H1 (cell line): ENCODE measurements at regions not wholly inside any gene's neighbourhood (a gene's known extent, or its start where the extent isn't known, plus 50 kb on each side); places are given as distances from the start of the nearest gene placed in this dataset.

ENCODE experiments used
- CTCF ChIA-PET: fragments of 300-600 bp; sonication (Branson Sonifier 250); formaldehyde crosslinking; loops from one replicate; lab custom pipeline; 2021; ENCODE audit not compliant: partially characterized antibody; lab: Charles Lee
- POLR2A ChIA-PET: fragments of 300-600 bp; sonication (Branson Sonifier 250); formaldehyde crosslinking; loops from one replicate; lab custom pipeline; 2021; ENCODE audit warnings: inconsistent platforms; ENCODE audit not compliant: partially characterized antibody; lab: Charles Lee
- DNase-seq, 2 experiments: peaks; one replicate each; pipeline versions ENCODE4 v3.0.0 to v3.0.0-alpha.2; 2010 to 2022; ENCODE audit warnings: low spot score in 2 of 2, low read depth in 1 of 2, mixed read lengths in 1 of 2
- FAIRE-seq: peaks from 2 replicates; lab custom pipeline; 2011; peaks lifted over from hg19 to GRCh38; lab: Jason Lieb, UNC
- H2AFZ ChIP-seq: 2 replicates; pipeline ENCODE4 v1.8.1; 2012; ENCODE audit warnings: low read length, inconsistent platforms
- H2AK5ac ChIP-seq: 2 replicates; pipeline ENCODE4 v1.6.1; 2013; ENCODE audit warnings: low read depth, low read length
- H2BK120ac ChIP-seq: replicated peaks from 2 replicates; pipeline ENCODE3; 2013; ENCODE audit warnings: low read depth, low read length, inconsistent platforms
- H2BK12ac ChIP-seq: 2 replicates; pipeline ENCODE4 v1.6.1; 2013; ENCODE audit warnings: low read depth, low read length
- H2BK15ac ChIP-seq: 2 replicates; pipeline ENCODE4 v1.6.1; 2013; ENCODE audit warnings: low read length
- H2BK20ac ChIP-seq: 2 replicates; pipeline ENCODE4 v1.6.1; 2013; ENCODE audit warnings: low read length
- H2BK5ac ChIP-seq: 2 replicates; pipeline ENCODE4 v1.6.1; 2013; ENCODE audit warnings: low read depth, low read length
- H3K14ac ChIP-seq: 2 replicates; pipeline ENCODE4 v1.6.1; 2013; ENCODE audit warnings: inconsistent platforms; ENCODE audit not compliant: insufficient read length
- H3K18ac ChIP-seq: 2 replicates; pipeline ENCODE4 v1.6.1; 2013; ENCODE audit warnings: low read length; ENCODE audit errors: extremely low read depth
- H3K23ac ChIP-seq: 2 replicates; pipeline ENCODE4 v1.6.1; 2013; ENCODE audit warnings: inconsistent platforms; ENCODE audit not compliant: insufficient read length
- H3K23me2 ChIP-seq: 2 replicates; pipeline ENCODE4 v1.6.1; 2013; ENCODE audit warnings: low read depth, low read length
- H3K27ac ChIP-seq: 2 replicates; pipeline ENCODE4 v1.6.1; 2011; ENCODE audit warnings: low read depth, low read length, inconsistent platforms
- H3K27me3 ChIP-seq, 4 experiments: replicated peaks in 1 of 4; 1 replicate in 1 of 4; 2 replicates in 3 of 4; pipeline versions ENCODE4 v1.6.1 to v1.8.1; 2011 to 2013; ENCODE audit warnings: low read length in 3 of 4, mild to moderate bottlenecking in 3 of 4, inconsistent platforms in 2 of 4, mixed read lengths in 2 of 4, moderate library complexity in 1 of 4; ENCODE audit not compliant: control insufficient read depth in 3 of 4, insufficient read depth in 3 of 4; ENCODE audit errors: extremely low read depth in 1 of 4
- H3K36me3 ChIP-seq, 4 experiments: 2 replicates each; pipeline versions ENCODE4 v1.6.1 to v1.8.1; 2011 to 2013; ENCODE audit warnings: mild to moderate bottlenecking in 4 of 4, low read length in 3 of 4, moderate library complexity in 2 of 4, control low read depth in 1 of 4, inconsistent platforms in 1 of 4; ENCODE audit not compliant: insufficient read depth in 4 of 4, control insufficient read depth in 2 of 4
- H3K4ac ChIP-seq: replicated peaks from 2 replicates; pipeline ENCODE3; 2013; ENCODE audit warnings: low read length, low read depth, mixed read lengths, inconsistent platforms; ENCODE audit not compliant: insufficient read length
- H3K4me1 ChIP-seq, 4 experiments: replicated peaks in 1 of 4; 1 replicate in 1 of 4; 2 replicates in 3 of 4; pipeline versions ENCODE4 v1.6.1 to v1.8.1; 2011 to 2013; ENCODE audit warnings: low read length in 3 of 4, inconsistent platforms in 2 of 4, mixed read lengths in 1 of 4; ENCODE audit not compliant: insufficient read depth in 4 of 4, control insufficient read depth in 3 of 4
- H3K4me2 ChIP-seq, 2 experiments: 2 replicates each; pipeline versions ENCODE4 v1.6.1 to v1.8.1; 2011 to 2013; ENCODE audit warnings: low read depth in 2 of 2, low read length in 2 of 2, control low read depth in 1 of 2, inconsistent platforms in 1 of 2, mild to moderate bottlenecking in 1 of 2; ENCODE audit not compliant: insufficient read depth in 1 of 2
- H3K4me3 ChIP-seq, 4 experiments: fragments of 200-600, 300-600 bp in 1 of 4; sonication (generic), shearing (Covaris generic), sonication (Bioruptor Twin) in 1 of 4; 2 replicates each; pipeline versions ENCODE4 v1.5.1 to v1.8.1; 2011 to 2016; ENCODE audit warnings: low read length in 4 of 4, low read depth in 3 of 4, control low read depth in 2 of 4, inconsistent platforms in 2 of 4, mild to moderate bottlenecking in 2 of 4, mixed read lengths in 1 of 4, moderate library complexity in 1 of 4; ENCODE audit not compliant: insufficient read depth in 2 of 4; ENCODE audit errors: extremely low read depth in 1 of 4
- H3K56ac ChIP-seq: replicated peaks from 2 replicates; pipeline ENCODE3; 2013; ENCODE audit warnings: low read depth, mild to moderate bottlenecking, mixed read lengths, low read length, inconsistent platforms; ENCODE audit not compliant: insufficient read length
- H3K79me1 ChIP-seq: 2 replicates; pipeline ENCODE4 v1.6.1; 2013; ENCODE audit warnings: low read depth, low read length, control low read depth
- H3K79me2 ChIP-seq, 2 experiments: 2 replicates each; pipeline versions ENCODE4 v1.6.1 to v1.8.1; 2012 to 2013; ENCODE audit warnings: low read length in 2 of 2, mild to moderate bottlenecking in 2 of 2, inconsistent platforms in 1 of 2; ENCODE audit not compliant: insufficient read depth in 2 of 2, control insufficient read depth in 1 of 2
- H3K9ac ChIP-seq, 4 experiments: replicated peaks in 1 of 4; 1 replicate in 1 of 4; 2 replicates in 3 of 4; pipeline versions ENCODE4 v1.6.1 to v1.8.1; 2011 to 2013; ENCODE audit warnings: low read depth in 3 of 4, low read length in 3 of 4, control low read depth in 2 of 4, mild to moderate bottlenecking in 2 of 4, moderate library complexity in 2 of 4, inconsistent platforms in 1 of 4; ENCODE audit errors: extremely low read depth in 1 of 4
- H3K9me3 ChIP-seq, 2 experiments: 2 replicates each; pipeline versions ENCODE4 v1.6.1 to v1.8.1; 2012 to 2013; ENCODE audit warnings: mild to moderate bottlenecking in 2 of 2, moderate library complexity in 2 of 2, control low read depth in 1 of 2, inconsistent platforms in 1 of 2, low read depth in 1 of 2, low read length in 1 of 2, mixed read lengths in 1 of 2; ENCODE audit not compliant: insufficient read depth in 2 of 2
- H4K20me1 ChIP-seq, 2 experiments: replicated peaks in 1 of 2; 2 replicates each; pipeline versions ENCODE3 to v1.8.1; 2011 to 2013; ENCODE audit warnings: inconsistent platforms in 2 of 2, low read length in 2 of 2, mild to moderate bottlenecking in 1 of 2; ENCODE audit not compliant: insufficient read depth in 2 of 2, control insufficient read depth in 1 of 2
- H4K5ac ChIP-seq: 2 replicates; pipeline ENCODE4 v1.6.1; 2013; ENCODE audit warnings: low read length, low read depth, mixed read lengths, inconsistent platforms; ENCODE audit not compliant: insufficient read length
- H4K8ac ChIP-seq: 2 replicates; pipeline ENCODE4 v1.8.0; 2013; ENCODE audit warnings: mild to moderate bottlenecking, moderate library complexity, low read length, inconsistent platforms; ENCODE audit not compliant: insufficient read depth; ENCODE audit errors: extremely low read depth
- H4K91ac ChIP-seq: replicated peaks from 2 replicates; pipeline ENCODE3; 2013; ENCODE audit warnings: low read length, mixed read lengths, inconsistent platforms; ENCODE audit not compliant: insufficient read length
- ATF2 ChIP-seq: IDR thresholded peaks from 2 replicates; pipeline ENCODE4 v1.6.1; 2012; ENCODE audit warnings: low read length, inconsistent platforms
- BRCA1 ChIP-seq: IDR thresholded peaks from 2 replicates; pipeline ENCODE4 v1.6.1; 2012; ENCODE audit warnings: low read depth, low read length, improper control_type of control experiment
- CBX8 ChIP-seq: fragments of 300-800, 300-1000 bp; sonication (generic); IDR thresholded peaks from 2 replicates; pipeline ENCODE4 v1.7.1; 2016; ENCODE audit warnings: low read depth, low read length, borderline replicate concordance
- CHD1 ChIP-seq: IDR thresholded peaks from 2 replicates; pipeline ENCODE4 v1.6.1; 2012; ENCODE audit warnings: low read depth, low read length, improper control_type of control experiment
- CHD2 ChIP-seq: IDR thresholded peaks from 2 replicates; pipeline ENCODE4 v1.6.1; 2012; ENCODE audit warnings: low read length, improper control_type of control experiment
- CREB1 ChIP-seq: IDR thresholded peaks from 2 replicates; pipeline ENCODE4 v1.6.1; 2012; ENCODE audit warnings: inconsistent platforms
- E2F6 ChIP-seq: IDR thresholded peaks from 2 replicates; pipeline ENCODE4 v1.6.1; 2012; ENCODE audit warnings: inconsistent platforms
- JUN ChIP-seq: IDR thresholded peaks from 2 replicates; pipeline ENCODE4 v1.6.1; 2011; ENCODE audit warnings: low read depth, mild to moderate bottlenecking, improper control_type of control experiment, low read length
- JUND ChIP-seq: IDR thresholded peaks from 2 replicates; pipeline ENCODE4 v1.6.1; 2011; ENCODE audit warnings: mild to moderate bottlenecking, improper control_type of control experiment, low read length
- RFX5 ChIP-seq: IDR thresholded peaks from 2 replicates; pipeline ENCODE4 v1.6.1; 2011; ENCODE audit warnings: low read depth, low read length, improper control_type of control experiment, borderline replicate concordance
- RNF2 ChIP-seq: fragments of 200-900, 300-1000 bp; sonication (generic); IDR thresholded peaks from 2 replicates; pipeline ENCODE4 v1.7.1; 2016; ENCODE audit warnings: borderline replicate concordance, low read depth, mild to moderate bottlenecking, antibody characterized with exemption, low read length; ENCODE audit not compliant: poor library complexity, severe bottlenecking; ENCODE audit errors: missing control alignments
- SIRT6 ChIP-seq: IDR thresholded peaks from one replicate; pipeline ENCODE4 v1.7.1; 2012; ENCODE audit warnings: low read length, inconsistent platforms
- SP2 ChIP-seq: IDR thresholded peaks from 2 replicates; pipeline ENCODE4 v1.6.1; 2012; ENCODE audit warnings: mild to moderate bottlenecking, low read length, inconsistent platforms
- TCF12 ChIP-seq: IDR thresholded peaks from 2 replicates; pipeline ENCODE4 v1.6.1; 2011; ENCODE audit warnings: low read depth, mild to moderate bottlenecking, low read length
- WGBS, 2 experiments: shearing (Covaris generic) in 1 of 2; methylation state at CpG; one replicate each; pipeline versions ENCODE4 v1.1.6 to v1.1.7; 2013 to 2015; ENCODE audit warnings: low lambda C conversion rate in 2 of 2, mixed read lengths in 2 of 2, inconsistent platforms in 1 of 2, low coverage in 1 of 2, missing lambda C conversion rate in 1 of 2; ENCODE audit not compliant: insufficient replicate concordance in 2 of 2, insufficient coverage in 1 of 2, insufficient read length in 1 of 2; ENCODE audit errors: extremely low coverage in 1 of 2, missing lambda C conversion rate in 1 of 2; 5-methylcytosine and 5-hydroxymethylcytosine counted together

- Histone ChIP-seq H4K8ac (no peak overlapping the region), H4K5ac (no peak overlapping the region), H2BK120ac (no peak overlapping the region), H4K20me1 (no peaks in the 10 kb centered on the region), H4K91ac (no peak overlapping the region), H3K4me1 (no peaks in the 10 kb centered on the region), H2AK5ac (no peak overlapping the region), H3K9me3 (peaks cover 16 to 17% of the 10 kb centered on the region in 2 experiments), H3K56ac (no peak overlapping the region), H3K23me2 (no peaks in the 10 kb centered on the region), H2BK20ac (no peak overlapping the region), H2BK12ac (no peak overlapping the region), H3K79me2 (no peaks in the 10 kb centered on the region), H3K4me3 (no peak overlapping the region), H3K4ac (no peak overlapping the region), H2AFZ (no peak overlapping the region), H3K27ac (no peak overlapping the region), H3K9ac (no peak overlapping the region), H2BK15ac (no peak overlapping the region), H3K27me3 (peaks cover 0 to 4% (median 1%) of the 10 kb centered on the region in 4 experiments; a peak in 2 of 7 replicates), H3K36me3 (no peaks in the 10 kb centered on the region), H3K14ac (no peak overlapping the region), H3K23ac (no peak overlapping the region), H2BK5ac (no peak overlapping the region), H3K4me2 (no peak overlapping the region), H3K18ac (no peak overlapping the region), H3K79me1 (no peaks in the 10 kb centered on the region)
- FAIRE-seq: no peak
- ChIA-PET POLR2A (no interaction called here), CTCF (no interaction called here)
- 91% methylated on average over 5 of the region's 5 CpGs; no CpG with 5 or more reads in 1 of the 2 experiments for WGBS, 2 experiments
- DNase-seq: no peak
- TF ChIP-seq CHD1 (no peak), CBX8 (no peak), CREB1 (no peak), JUND (no peak), JUN (no peak), SIRT6 (no peak), BRCA1 (no peak), RNF2 (no peak), TCF12 (no peak), E2F6 (no peak), CHD2 (no peak), SP2 (no peak), RFX5 (no peak), ATF2 (no peak)
Observed at GRCh38 chr22:22993184-22993583, 77.1 kb upstream of the GNAZ start.
